IMR-90 (cell line): ENCODE measurements at regions not wholly inside any gene's neighbourhood (a gene's known extent, or its start where the extent isn't known, plus 50 kb on each side); places are given as distances from the start of the nearest gene placed in this dataset.

Experiments
- ATAC-seq: fragments of 200-7000 bp; cut with Tn5 transposase; 2 replicates; pipeline ENCODE4 v1.9.1; 2020; ENCODE audit warnings: low read depth, mild to moderate bottlenecking, moderate library complexity
- BruUV-seq: library from RNA; stranded (reverse); fragments of 400-500 nt; replicated peaks from 2 replicates; lab custom pipeline; 2021; lab: Mats Ljungman, UMichigan
- CTCF ChIA-PET: fragments of 300-600 bp; formaldehyde crosslinking; extraction: SDS; loops from one replicate; lab custom pipeline; 2021; ENCODE audit warnings: antibody characterized with exemption; lab: Yijun Ruan, JAX
- POLR2A ChIA-PET: fragments of 300-600 bp; sonication (Branson Sonifier 250); formaldehyde crosslinking; loops from one replicate; lab custom pipeline; 2022; ENCODE audit warnings: antibody characterized with exemption; ENCODE audit not compliant: unreplicated experiment; lab: Charles Lee
- DNase-seq: peaks from one replicate; pipeline ENCODE4 v3.0.0; 2013
- H2AFZ ChIP-seq: replicated peaks from 2 replicates; pipeline ENCODE3; 2013; ENCODE audit warnings: low read length, mild to moderate bottlenecking; ENCODE audit not compliant: poor library complexity
- H2AK5ac ChIP-seq: 2 replicates; pipeline ENCODE4 v1.6.1; 2013; ENCODE audit warnings: low read depth, low read length, inconsistent platforms
- H2AK9ac ChIP-seq: replicated peaks from 2 replicates; pipeline ENCODE3; 2013; ENCODE audit warnings: mild to moderate bottlenecking, low read depth, low read length, moderate library complexity; ENCODE audit not compliant: poor library complexity
- H2BK120ac ChIP-seq: 2 replicates; pipeline ENCODE4 v1.6.1; 2013; ENCODE audit warnings: low read depth, low read length, inconsistent platforms
- H2BK15ac ChIP-seq: 3 replicates; pipeline ENCODE4 v1.6.1; 2013; ENCODE audit warnings: low read depth, low read length, inconsistent platforms
- H2BK20ac ChIP-seq: 2 replicates; pipeline ENCODE4 v1.6.1; 2013; ENCODE audit warnings: low read depth, mild to moderate bottlenecking, inconsistent platforms, low read length, moderate library complexity
- H2BK5ac ChIP-seq: 2 replicates; pipeline ENCODE4 v1.6.1; 2013; ENCODE audit warnings: mild to moderate bottlenecking, low read depth, low read length, inconsistent platforms; ENCODE audit not compliant: poor library complexity, severe bottlenecking
- H3K14ac ChIP-seq: replicated peaks from 2 replicates; pipeline ENCODE4 v1.6.1; 2013; ENCODE audit warnings: low read depth, low read length, inconsistent platforms
- H3K18ac ChIP-seq: 2 replicates; pipeline ENCODE4 v1.6.1; 2013; ENCODE audit warnings: low read depth, low read length, control low read depth
- H3K23ac ChIP-seq: 2 replicates; pipeline ENCODE4 v1.6.1; 2013; ENCODE audit warnings: low read depth, low read length, inconsistent platforms
- H3K27ac ChIP-seq: 2 replicates; pipeline ENCODE4 v1.5.1; 2013; ENCODE audit warnings: mild to moderate bottlenecking, control low read depth, low read length; ENCODE audit not compliant: insufficient read depth
- H3K27me3 ChIP-seq: 2 replicates; pipeline ENCODE4 v1.6.1; 2013; ENCODE audit warnings: low read length; ENCODE audit not compliant: control insufficient read depth, insufficient read depth
- H3K36me3 ChIP-seq: 2 replicates; pipeline ENCODE4 v1.6.1; 2013; ENCODE audit warnings: low read length, mixed read lengths; ENCODE audit not compliant: control insufficient read depth, insufficient read depth
- H3K4ac ChIP-seq: 2 replicates; pipeline ENCODE4 v1.6.1; 2013; ENCODE audit warnings: low read depth, low read length, inconsistent platforms
- H3K4me1 ChIP-seq: 2 replicates; pipeline ENCODE4 v1.6.1; 2013; ENCODE audit warnings: low read length, mixed read lengths; ENCODE audit not compliant: control insufficient read depth, insufficient read depth
- H3K4me2 ChIP-seq: 2 replicates; pipeline ENCODE4 v1.6.1; 2013; ENCODE audit warnings: low read depth, mild to moderate bottlenecking, control low read depth, low read length, moderate library complexity
- H3K4me3 ChIP-seq: 2 replicates; pipeline ENCODE4 v1.5.1; 2013; ENCODE audit warnings: low read depth, mild to moderate bottlenecking, control low read depth, low read length, moderate library complexity; ENCODE audit not compliant: insufficient read depth
- H3K56ac ChIP-seq: 2 replicates; pipeline ENCODE4 v1.6.1; 2013; ENCODE audit warnings: low read length, inconsistent platforms; ENCODE audit not compliant: insufficient read depth; ENCODE audit errors: extremely low read depth
- H3K79me1 ChIP-seq, 2 experiments: 2 replicates each; pipeline ENCODE4 v1.6.1; 2013; ENCODE audit warnings: low read length in 2 of 2, inconsistent platforms in 1 of 2, low read depth in 1 of 2
- H3K9ac ChIP-seq: 2 replicates; pipeline ENCODE4 v1.6.1; 2013; ENCODE audit warnings: low read depth, low read length, control low read depth
- H3K9me1 ChIP-seq: 2 replicates; pipeline ENCODE4 v1.6.1; 2013; ENCODE audit warnings: low read length, inconsistent platforms; ENCODE audit not compliant: insufficient read depth
- H3K9me3 ChIP-seq: 2 replicates; pipeline ENCODE4 v1.6.1; 2013; ENCODE audit warnings: low read length; ENCODE audit not compliant: control insufficient read depth, insufficient read depth
- H4K20me1 ChIP-seq: 2 replicates; pipeline ENCODE4 v1.6.1; 2013; ENCODE audit warnings: low read length, inconsistent platforms; ENCODE audit not compliant: insufficient read depth
- H4K5ac ChIP-seq: 2 replicates; pipeline ENCODE4 v1.6.1; 2013; ENCODE audit warnings: mild to moderate bottlenecking, low read depth, low read length, control low read depth
- H4K8ac ChIP-seq, 2 experiments: 2 replicates each; pipeline ENCODE4 v1.6.1; 2013; ENCODE audit warnings: low read depth in 2 of 2, low read length in 2 of 2, control low read depth in 1 of 2, inconsistent platforms in 1 of 2
- H4K91ac ChIP-seq: 2 replicates; pipeline ENCODE4 v1.6.1; 2013; ENCODE audit warnings: low read depth, low read length, inconsistent platforms; ENCODE audit not compliant: insufficient read depth
- BHLHE40 ChIP-seq: fragments of 150-350 bp; IDR thresholded peaks from 2 replicates; pipeline ENCODE4 v1.6.1; 2016; ENCODE audit warnings: mild to moderate bottlenecking, low read depth, low read length
- CEBPB ChIP-seq: IDR thresholded peaks from 2 replicates; pipeline ENCODE4 v1.6.1; 2012; ENCODE audit warnings: low read depth, low read length, improper control_type of control experiment
- CHD1 ChIP-seq: IDR thresholded peaks from 2 replicates; pipeline ENCODE4 v1.6.1; 2012; ENCODE audit warnings: low read depth, low read length, improper control_type of control experiment
- CTCF ChIP-seq: conservative IDR thresholded peaks from 2 replicates; pipeline ENCODE4 v1.5.1; 2012; ENCODE audit warnings: mild to moderate bottlenecking, low read depth, low read length, improper control_type of control experiment
- ELK1 ChIP-seq: fragments of 150-350 bp; IDR thresholded peaks from 2 replicates; pipeline ENCODE4 v1.6.1; 2016; ENCODE audit warnings: low read depth, mild to moderate bottlenecking, low read length, moderate library complexity, borderline replicate concordance
- FOS ChIP-seq: fragments of 150-350 bp; IDR thresholded peaks from 2 replicates; pipeline ENCODE4 v1.6.1; 2016; ENCODE audit warnings: low read depth, low read length
- MAFK ChIP-seq: IDR thresholded peaks from 2 replicates; pipeline ENCODE4 v1.6.1; 2012; ENCODE audit warnings: low read depth, low read length, improper control_type of control experiment
- MAZ ChIP-seq: IDR thresholded peaks from 2 replicates; pipeline ENCODE4 v1.6.1; 2012; ENCODE audit warnings: low read depth, mild to moderate bottlenecking, low read length, improper control_type of control experiment, moderate library complexity, borderline replicate concordance
- MXI1 ChIP-seq: IDR thresholded peaks from 2 replicates; pipeline ENCODE4 v1.6.1; 2012; ENCODE audit warnings: low read depth, mild to moderate bottlenecking, low read length, moderate library complexity, borderline replicate concordance
- NFE2L2 ChIP-seq: fragments of 150-350 bp; IDR thresholded peaks from 2 replicates; pipeline ENCODE4 v1.6.1; 2016; ENCODE audit warnings: low read depth, mild to moderate bottlenecking, low read length
- POLR2A ChIP-seq: IDR thresholded peaks from 2 replicates; pipeline ENCODE4 v1.6.1; 2012; ENCODE audit warnings: mild to moderate bottlenecking, low read depth, low read length
- RAD21 ChIP-seq: IDR thresholded peaks from 2 replicates; pipeline ENCODE4 v1.6.1; 2012; ENCODE audit warnings: low read length, improper control_type of control experiment
- RCOR1 ChIP-seq: IDR thresholded peaks from 2 replicates; pipeline ENCODE4 v1.6.1; 2012; ENCODE audit warnings: mild to moderate bottlenecking, low read length, improper control_type of control experiment; ENCODE audit not compliant: insufficient replicate concordance
- RFX5 ChIP-seq: IDR thresholded peaks from 2 replicates; pipeline ENCODE4 v1.8.0; 2012; ENCODE audit warnings: low read depth, mild to moderate bottlenecking, low read length, moderate library complexity
- SMC3 ChIP-seq: fragments of 150-350 bp; IDR thresholded peaks from 2 replicates; pipeline ENCODE4 v1.6.1; 2016; ENCODE audit warnings: low read depth, mild to moderate bottlenecking, antibody characterized with exemption, low read length, moderate library complexity
- USF2 ChIP-seq: fragments of 150-350 bp; IDR thresholded peaks from 2 replicates; pipeline ENCODE4 v1.6.1; 2017; ENCODE audit warnings: mild to moderate bottlenecking, antibody characterized with exemption, low read length, low read depth
- WGBS, 2 experiments: methylation state at CpG; one replicate each; pipeline versions ENCODE4 v1.1.5 to v1.1.7; 2013; ENCODE audit warnings: missing lambda C conversion rate in 2 of 2; ENCODE audit not compliant: insufficient read length in 1 of 2; ENCODE audit errors: extremely low coverage in 2 of 2; 5-methylcytosine and 5-hydroxymethylcytosine counted together
- dilution Hi-C: fragments of 300-500 bp; cut with HindIII; formaldehyde crosslinking; loops from one replicate; pipeline ENCODE4 v1.14.3; 2018; ENCODE audit warnings: low sequenced_read_pairs; ENCODE audit not compliant: unreplicated experiment
- in situ Hi-C: fragments of 300-500 bp; cut with MboI; formaldehyde crosslinking; loops from 3 replicates; pipeline ENCODE4 v1.14.3; 2019; ENCODE audit warnings: low sequenced_read_pairs, inconsistent platforms, mixed read lengths
- intact Hi-C: fragments of 100-400 bp; cut with micrococcal nuclease; formaldehyde crosslinking; loops from 2 replicates; pipeline ENCODE4 v1.10.0; 2022

DNA sequence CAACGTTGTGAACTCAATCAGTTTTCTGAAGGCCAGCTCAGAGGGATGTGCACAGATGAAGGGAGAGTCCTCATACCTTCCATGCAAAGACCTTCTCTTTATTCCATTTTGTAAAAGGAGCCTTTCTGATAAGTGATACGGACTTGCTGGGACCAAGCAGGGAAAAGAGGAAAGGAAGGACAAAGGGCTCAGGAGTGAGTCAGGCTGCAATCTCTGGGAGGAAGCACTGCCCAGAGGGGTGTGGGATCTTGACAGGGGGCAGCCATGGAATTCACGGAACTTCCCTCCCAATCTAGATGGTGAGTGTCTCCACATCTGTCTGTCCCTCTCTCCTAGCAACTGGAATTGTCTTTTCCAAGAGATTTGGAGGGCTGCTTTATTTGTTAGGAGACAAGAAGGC lies 281.4 kb upstream of the CELF4 start:
- no peak for DNase-seq
- no CpG with 5 or more reads among the region's 3 CpGs for WGBS, 2 experiments

More for the DNA sequence above, 281.4 kb upstream of the CELF4 start:
- no peak for TF ChIP-seq CHD1
- no peak for TF ChIP-seq MXI1
- TF ChIP-seq ELK1, result no peak
- no peak for TF ChIP-seq POLR2A
- no peak for TF ChIP-seq USF2
- TF ChIP-seq BHLHE40, result no peak
- TF ChIP-seq CTCF, result no peak
- TF ChIP-seq SMC3, result no peak
- no peak for TF ChIP-seq NFE2L2
- TF ChIP-seq RAD21, result no peak
- TF ChIP-seq MAZ, result no peak
- TF ChIP-seq FOS, result no peak
- TF ChIP-seq CEBPB, result no peak
- TF ChIP-seq MAFK, result no peak
- TF ChIP-seq RCOR1, result no peak
- no peak for TF ChIP-seq RFX5
- Histone ChIP-seq H2AFZ (no peak overlapping the region), H4K20me1 (no peaks in the 10 kb centered on the region), H3K36me3 (no peaks in the 10 kb centered on the region), H3K9ac (no peak overlapping the region), H4K5ac (no peak overlapping the region), H3K23ac (no peak overlapping the region), H3K27me3 (no peaks in the 10 kb centered on the region), H4K8ac (no peak overlapping the region), H2AK5ac (no peak overlapping the region), H3K56ac (no peak overlapping the region), H2BK5ac (no peak overlapping the region), H3K4me1 (no peaks in the 10 kb centered on the region), H3K27ac (no peak overlapping the region), H3K9me1 (no peaks in the 10 kb centered on the region), H3K9me3 (peaks cover 16% of the 10 kb centered on the region), H3K79me1 (no peaks in the 10 kb centered on the region), H3K14ac (no peak overlapping the region), H2BK15ac (no peak overlapping the region), H4K91ac (no peak overlapping the region), H2BK120ac (no peak overlapping the region), H3K4me2 (no peak overlapping the region), H2BK20ac (no peak overlapping the region), H3K18ac (no peak overlapping the region), H3K4me3 (no peak overlapping the region), H2AK9ac (no peak overlapping the region), H3K4ac (no peak overlapping the region)
- dilution Hi-C loops (no loop called here), intact Hi-C loops (no loop called here), in situ Hi-C loops (no loop called here)
- ATAC-seq, result no peak
- BruUV-seq, result no TSS peak
- ChIA-PET CTCF (no interaction called here), POLR2A (no interaction called here)
